CD4-positive, alpha-beta T cell treated with Interleukin-17A for 1 hour (primary cell): ENCODE measurements at regions not wholly inside any gene's neighbourhood (a gene's known extent, or its start where the extent isn't known, plus 50 kb on each side); places are given as distances from the start of the nearest gene placed in this dataset.

Experiments
- DNase-seq: peaks from one replicate; pipeline ENCODE4 v3.0.0-alpha.2; 2020

DNA sequence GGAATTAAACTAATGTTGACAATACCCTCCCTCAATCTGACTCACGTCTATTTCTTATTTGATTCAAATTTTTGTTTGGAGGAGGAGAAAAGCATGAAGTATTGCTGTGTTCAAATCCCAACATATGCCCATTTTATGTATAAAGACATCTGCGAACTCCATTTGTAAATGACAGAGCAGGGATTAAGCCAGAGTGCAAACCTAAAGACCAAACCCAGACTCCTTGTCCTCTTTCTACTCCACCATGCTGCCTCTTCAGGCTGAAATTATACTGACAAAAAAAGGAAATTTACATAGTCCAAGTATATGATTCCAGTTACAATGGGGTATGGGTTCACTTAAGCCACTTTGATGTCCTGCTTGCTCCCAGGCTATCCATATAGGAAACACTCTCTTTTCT, 383.1 kb downstream of the ADRA2A start:
- no peak for DNase-seq

- DNase-seq = no peak
Observed at GRCh38 chr10:111472445-111472844, 395.6 kb downstream of the ADRA2A start.

DNA sequence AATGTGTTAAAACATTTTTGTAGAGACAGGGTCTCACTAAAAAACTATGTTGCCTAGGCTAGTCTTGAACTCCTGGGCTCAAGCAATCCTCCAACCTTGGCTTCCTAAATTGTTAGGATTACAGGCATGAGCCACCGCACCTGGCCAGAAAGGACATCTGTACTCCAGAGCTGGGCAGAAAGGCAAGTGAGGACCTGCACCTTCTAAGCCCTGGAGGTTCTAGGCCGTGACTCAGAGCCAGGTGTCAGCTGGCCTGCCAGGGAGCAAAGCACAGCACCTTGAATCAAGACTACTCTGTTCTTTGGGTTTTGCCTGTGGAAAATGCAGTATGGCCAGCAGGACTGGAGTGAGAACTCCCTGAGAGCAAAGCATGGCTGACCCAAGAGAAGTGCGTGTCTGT, 396.5 kb downstream of the ADRA2A start:
- DNase-seq = no peak

DNA sequence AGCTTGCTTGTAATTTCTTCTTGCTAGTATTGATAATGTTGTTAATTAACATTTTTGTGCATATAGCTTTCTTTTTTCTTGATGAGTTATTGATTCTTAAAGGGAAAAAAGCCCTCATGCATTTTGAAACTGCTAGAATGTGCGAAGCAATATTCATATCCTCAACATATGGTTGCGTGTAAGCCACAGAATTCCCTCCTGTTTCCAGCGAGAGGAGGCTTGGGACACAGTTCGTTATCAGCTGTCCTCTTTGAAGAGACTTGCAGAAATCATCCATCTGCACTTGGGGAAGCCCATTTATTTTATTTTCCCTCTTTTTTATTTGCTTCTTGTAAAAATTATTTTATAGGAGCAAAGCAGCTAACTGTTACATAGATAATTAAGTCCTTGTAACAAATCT, 398.0 kb downstream of the ADRA2A start:
- DNase-seq = no peak

- no peak for DNase-seq
Observed at GRCh38 chr10:111475720-111476119, 398.9 kb downstream of the ADRA2A start.

- DNase-seq = no peak
Observed at GRCh38 chr10:111478651-111479050, 401.8 kb downstream of the ADRA2A start.

DNA sequence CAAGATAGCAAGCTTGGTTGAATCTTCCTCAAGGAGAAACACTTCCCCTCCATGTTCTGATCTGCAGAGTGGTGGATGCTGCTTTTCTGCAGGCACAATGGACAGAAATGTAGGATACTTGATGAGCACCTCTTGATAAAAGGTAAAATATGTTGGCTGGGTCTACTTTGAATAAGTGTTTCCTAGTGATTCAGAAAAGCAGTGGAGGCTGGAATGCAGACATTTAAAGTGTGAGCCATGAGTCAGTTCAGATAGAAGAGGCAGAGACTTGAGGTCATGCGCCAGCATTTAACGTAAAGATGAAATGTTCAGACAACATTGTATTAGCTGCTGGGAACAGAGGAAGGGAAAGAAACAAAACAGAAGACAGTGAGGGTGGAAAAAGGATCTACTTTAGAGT, 403.1 kb downstream of the ADRA2A start:
- DNase-seq = no peak

GRCh38 chr10:111481261-111481826, 404.5 kb downstream of the ADRA2A start:
- DNase-seq = no peak

- DNase-seq = no peak
Observed at GRCh38 chr10:111481866-111482265, 405.0 kb downstream of the ADRA2A start.

GRCh38 chr10:111482621-111483216, 405.9 kb downstream of the ADRA2A start:
- DNase-seq = no peak

DNA sequence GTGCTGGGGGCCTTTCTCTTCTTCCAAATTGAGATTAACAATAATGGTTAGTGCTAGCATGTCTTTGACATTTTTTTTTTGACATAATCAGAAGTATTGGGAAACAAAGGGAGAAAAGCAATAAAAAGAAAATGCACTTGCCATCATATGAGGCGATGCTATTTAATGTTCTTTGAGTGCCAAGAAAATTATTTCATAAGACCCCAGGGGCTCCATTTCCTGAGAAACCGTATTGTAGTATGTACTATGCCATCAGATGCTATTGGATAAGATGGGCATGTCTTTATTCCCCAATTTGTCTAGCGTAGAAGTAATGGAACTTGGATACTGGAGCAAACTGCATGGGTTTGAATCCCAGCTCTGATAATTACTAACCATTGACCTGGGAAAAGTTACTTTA, 408.9 kb downstream of the ADRA2A start:
- no peak for DNase-seq

GRCh38 chr10:111486346-111486745, 409.5 kb downstream of the ADRA2A start:
- DNase-seq = no peak

DNA sequence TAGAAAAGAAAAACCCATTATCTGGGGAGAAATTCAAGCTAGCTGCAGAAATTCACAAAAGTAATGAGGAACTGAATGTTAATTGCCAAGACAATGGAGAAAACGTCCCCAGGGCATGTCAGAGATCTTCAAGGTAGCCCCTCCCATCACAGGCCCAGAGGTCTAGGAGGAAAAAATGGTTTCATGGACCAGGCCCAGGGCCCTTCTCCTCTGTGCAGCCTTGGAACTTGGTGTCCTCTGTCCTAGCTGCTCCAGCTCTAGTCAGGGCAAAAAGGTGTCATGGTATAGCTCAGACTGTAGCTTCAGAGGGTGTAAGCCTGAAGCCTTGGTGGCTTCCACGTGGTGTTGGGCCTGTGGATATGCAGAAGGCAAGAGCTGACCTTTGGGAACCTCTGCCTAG, 411.8 kb downstream of the ADRA2A start:
- no peak for DNase-seq

- no peak for DNase-seq
Observed at GRCh38 chr10:111491154-111491553, 414.3 kb downstream of the ADRA2A start.

DNA sequence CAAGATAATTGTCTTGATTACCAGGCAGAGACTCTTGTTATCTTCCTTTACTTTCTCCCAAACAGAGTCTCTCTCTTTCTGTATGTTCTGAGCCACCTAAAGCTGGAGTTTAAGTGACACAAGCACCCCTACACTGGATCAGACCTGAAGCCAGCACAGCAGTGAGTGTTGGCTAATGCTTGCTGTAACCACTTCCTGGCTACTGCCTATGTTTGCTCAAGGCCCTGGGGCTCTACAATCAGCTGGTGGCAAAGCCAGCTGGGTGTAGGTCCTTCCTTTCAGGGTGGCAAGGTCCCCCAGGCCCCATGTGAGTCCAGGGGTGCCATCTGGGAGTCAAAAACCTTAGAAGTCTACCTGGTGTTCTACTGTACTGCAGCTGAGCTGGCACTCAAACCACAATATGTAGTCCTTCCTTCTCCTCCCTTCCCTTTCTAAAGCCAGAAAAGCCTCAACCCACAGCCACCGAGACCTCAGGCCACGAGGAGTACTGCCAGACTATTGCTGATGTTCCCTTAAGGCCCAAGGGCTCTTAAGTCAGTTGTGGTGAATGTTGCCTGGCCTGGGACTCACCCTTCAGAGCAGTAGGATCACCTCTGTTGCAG, 416.3 kb downstream of the ADRA2A start:
- no peak for DNase-seq

DNA sequence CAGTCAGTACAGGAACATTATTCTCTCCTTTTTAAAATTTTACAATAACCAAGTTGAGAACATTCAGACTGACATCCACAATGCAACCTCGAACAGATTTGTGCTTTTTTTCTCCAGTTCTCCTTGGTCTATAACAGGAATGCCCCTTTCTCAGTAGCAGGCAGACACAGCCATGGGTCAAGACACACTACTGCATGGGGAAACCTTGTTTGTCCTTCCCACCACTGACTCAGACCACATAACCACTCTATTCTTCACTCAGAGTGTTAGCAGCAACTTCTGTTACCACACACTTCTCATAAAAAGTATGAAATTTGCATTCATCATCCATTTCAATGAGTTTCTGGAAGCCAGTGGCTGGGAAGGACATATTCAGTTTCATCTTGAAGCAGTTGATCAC, 421.7 kb downstream of the ADRA2A start:
- no peak for DNase-seq

DNA sequence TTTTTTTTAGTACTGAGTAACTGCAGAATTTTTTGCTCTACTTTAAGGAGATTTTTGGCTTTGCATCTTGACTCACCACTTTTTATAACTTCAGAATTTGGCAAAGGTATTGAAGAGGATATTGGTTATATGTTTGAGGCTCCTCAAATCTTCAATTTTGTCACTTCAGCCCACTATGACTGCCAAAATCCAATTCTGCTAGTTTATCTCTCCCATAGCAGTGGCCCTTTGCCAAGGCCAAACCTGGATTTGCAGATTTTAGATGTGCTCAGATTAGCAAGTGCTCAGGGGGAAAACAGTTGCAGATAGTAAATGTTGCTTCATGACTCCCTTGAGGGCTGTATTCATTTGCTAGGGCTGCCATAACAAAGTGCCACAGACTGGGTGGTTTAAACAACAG, 427.5 kb downstream of the ADRA2A start:
- DNase-seq = no peak

- DNase-seq = no peak
Observed at GRCh38 chr10:111506266-111507034, 429.6 kb downstream of the ADRA2A start.

DNA sequence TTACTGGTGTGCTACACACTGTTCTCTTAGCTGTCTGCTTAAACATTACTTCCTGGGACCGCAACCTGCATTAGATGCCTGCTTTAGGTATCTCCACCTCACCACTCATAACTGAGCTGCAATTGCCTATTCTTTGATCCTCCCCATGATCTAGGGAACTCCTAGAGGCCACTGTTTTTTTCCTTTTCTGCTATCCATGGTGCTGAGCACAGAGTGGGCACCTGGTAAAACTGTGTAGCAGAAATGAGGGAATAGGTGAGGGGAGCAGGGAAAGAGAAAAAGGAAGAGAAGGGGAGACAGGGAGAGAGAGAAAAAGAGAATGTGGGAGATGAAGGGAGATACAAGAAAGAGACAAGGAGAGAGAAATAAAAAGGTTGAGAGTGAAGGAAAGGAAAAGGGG, 434.9 kb downstream of the ADRA2A start:
- DNase-seq = no peak

- no peak for DNase-seq
Observed at GRCh38 chr10:111515264-111515663, 438.4 kb downstream of the ADRA2A start.

GRCh38 chr10:111515706-111516105, 438.9 kb downstream of the ADRA2A start:
- no peak for DNase-seq

- no peak for DNase-seq
Observed at GRCh38 chr10:111516144-111516543, 439.3 kb downstream of the ADRA2A start.

GRCh38 chr10:111522141-111522540, 445.3 kb downstream of the ADRA2A start:
- DNase-seq = no peak

- DNase-seq = no peak
Observed at GRCh38 chr10:111522551-111522950, 445.7 kb downstream of the ADRA2A start.
